ENCODE measurements at regions not wholly inside any gene's neighbourhood (a gene's known extent, or its start where the extent isn't known, plus 50 kb on each side); places are given as distances from the start of the nearest gene placed in this dataset.

DNA sequence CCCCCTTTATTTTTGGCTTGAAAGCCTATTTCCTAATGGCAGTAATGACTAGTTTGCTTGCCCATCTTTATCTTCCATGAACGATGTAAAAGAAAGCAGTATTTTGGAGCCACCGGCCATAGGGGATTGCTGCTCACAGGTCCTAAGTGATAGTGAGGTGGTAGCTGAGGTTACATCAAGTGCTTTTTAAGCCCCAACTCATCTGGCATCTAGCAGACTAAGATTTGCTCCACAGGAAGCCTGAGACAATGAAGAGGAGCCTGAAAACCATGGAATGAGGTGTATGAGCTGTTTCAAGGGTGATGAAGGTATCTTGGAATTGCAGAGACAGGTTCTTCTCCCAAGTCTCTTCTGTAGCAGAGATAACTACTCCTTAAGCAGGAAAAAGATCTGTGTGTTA, 496.3 kb downstream of the XPNPEP1 start:
- Histone ChIP-seq H3K18ac (ENCODE audit: insufficient read length, low read depth, low read length) (no peak overlapping the region), H2AFZ (ENCODE audit: low read length) (no peak overlapping the region), H2BK120ac (ENCODE audit: low read depth, low read length, poor library complexity, severe bottlenecking) (no peak overlapping the region), H3K79me2 (ENCODE audit: insufficient read depth, low read length) (no peaks in the 10 kb centered on the region), H4K8ac (replicated peaks; ENCODE audit: insufficient read length, low read depth, low read length) (no peak overlapping the region), H3K4me1 (ENCODE audit: insufficient read depth, low read length) (peaks cover 2% of the 10 kb centered on the region; the same call in 1 of the 2 replicates), H3K23ac (ENCODE audit: insufficient read length, low read depth, low read length) (no peak overlapping the region), H3K4me2 (ENCODE audit: insufficient read depth, insufficient read length, low read length) (no peak overlapping the region), H2BK5ac (ENCODE audit: insufficient read length, low read length) (no peak overlapping the region), H3K27me3 (ENCODE audit: insufficient read depth, low read length) (no peaks in the 10 kb centered on the region), H3K79me1 (ENCODE audit: insufficient read depth, low read depth, low read length, poor library complexity, severe bottlenecking) (no peaks in the 10 kb centered on the region), H4K91ac (ENCODE audit: insufficient read length, low read depth, low read length) (no peak overlapping the region), H2BK12ac (ENCODE audit: insufficient read length, low read depth, low read length) (no peak overlapping the region), H3K9ac (ENCODE audit: extremely low read depth, insufficient read length, low read length) (no peak overlapping the region), H3K14ac (ENCODE audit: insufficient read depth, low read length) (no peak overlapping the region; the same call in 1 of the 2 replicates), H3K27ac (ENCODE audit: insufficient read length, low read depth, low read length) (no peak overlapping the region), H2BK20ac (ENCODE audit: low read depth, low read length, poor library complexity, severe bottlenecking) (no peak overlapping the region), H2AK5ac (ENCODE audit: insufficient read length, low read length) (no peak overlapping the region), H3T11ph (ENCODE audit: low read length) (no peak overlapping the region), H3K56ac (ENCODE audit: insufficient read length, low read depth, low read length) (no peak overlapping the region), H2BK15ac (ENCODE audit: low read depth, low read length) (no peak overlapping the region), H4K5ac (ENCODE audit: insufficient read length, low read depth, low read length) (no peak overlapping the region), H3K9me3 (ENCODE audit: control insufficient read depth, low read depth, low read length) (no peaks in the 10 kb centered on the region), H4K20me1 (ENCODE audit: control insufficient read depth, insufficient read depth, insufficient read length) (no peaks in the 10 kb centered on the region), H3K4ac (ENCODE audit: low read depth, low read length) (no peak overlapping the region), H3K23me2 (ENCODE audit: insufficient read length, low read depth, low read length, poor library complexity, severe bottlenecking) (no peaks in the 10 kb centered on the region)
- Mint-ChIP-seq H3K4me3 (no peak overlapping the region), H3K36me3 (ENCODE audit: insufficient read depth in 1 of 3, low read depth in 3 of 3) (no peaks in the 10 kb centered on the region), H3K9me3 (no peaks in the 10 kb centered on the region), H3K4me1 (peaks cover 9 to 11% of the 10 kb centered on the region in 2 experiments), H3K27ac (no peak overlapping the region), H3K27me3 (ENCODE audit: low read depth) (no peaks in the 10 kb centered on the region)
- WGBS (ENCODE audit: extremely low coverage, insufficient read length, low lambda C conversion rate): no CpG with 5 or more reads among the region's 2 CpGs
- TF ChIP-seq, protein P1, sequence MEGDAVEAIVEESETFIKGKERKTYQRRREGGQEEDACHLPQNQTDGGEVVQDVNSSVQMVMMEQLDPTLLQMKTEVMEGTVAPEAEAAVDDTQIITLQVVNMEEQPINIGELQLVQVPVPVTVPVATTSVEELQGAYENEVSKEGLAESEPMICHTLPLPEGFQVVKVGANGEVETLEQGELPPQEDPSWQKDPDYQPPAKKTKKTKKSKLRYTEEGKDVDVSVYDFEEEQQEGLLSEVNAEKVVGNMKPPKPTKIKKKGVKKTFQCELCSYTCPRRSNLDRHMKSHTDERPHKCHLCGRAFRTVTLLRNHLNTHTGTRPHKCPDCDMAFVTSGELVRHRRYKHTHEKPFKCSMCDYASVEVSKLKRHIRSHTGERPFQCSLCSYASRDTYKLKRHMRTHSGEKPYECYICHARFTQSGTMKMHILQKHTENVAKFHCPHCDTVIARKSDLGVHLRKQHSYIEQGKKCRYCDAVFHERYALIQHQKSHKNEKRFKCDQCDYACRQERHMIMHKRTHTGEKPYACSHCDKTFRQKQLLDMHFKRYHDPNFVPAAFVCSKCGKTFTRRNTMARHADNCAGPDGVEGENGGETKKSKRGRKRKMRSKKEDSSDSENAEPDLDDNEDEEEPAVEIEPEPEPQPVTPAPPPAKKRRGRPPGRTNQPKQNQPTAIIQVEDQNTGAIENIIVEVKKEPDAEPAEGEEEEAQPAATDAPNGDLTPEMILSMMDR (conservative IDR thresholded peaks at IDR 0.05): no peak
- DNase-seq: no peak

Data from H9 (cell line).